Right atrium auricular region (tissue), 2 donors: ENCODE measurements at regions not wholly inside any gene's neighbourhood (a gene's known extent, or its start where the extent isn't known, plus 50 kb on each side); places are given as distances from the start of the nearest gene placed in this dataset.
"Not testable (repeated sequence)": the region's sequence is repeated elsewhere in the genome, so short reads cannot be mapped to it uniquely, and the experiment has no call there.

Source experiments
- DNase-seq: peaks from one replicate; pipeline ENCODE4 v3.0.0-alpha.2; 2019; ENCODE audit warnings: low spot score
- H3K27ac ChIP-seq, 2 donors: fragments of 200-600 bp; sonication (generic); 1 replicate in 1 of 2; 2 replicates in 1 of 2; pipeline ENCODE4 v1.5.1; 2016 to 2019
- H3K27me3 ChIP-seq, 2 donors: fragments of 200-600 bp; sonication (generic); one replicate each; pipeline versions ENCODE4 v1.5.1 to v1.6.0; 2017 to 2019
- H3K36me3 ChIP-seq: fragments of 200-600 bp; sonication (generic); one replicate; pipeline ENCODE4 v1.5.1; 2016
- H3K4me1 ChIP-seq, 2 donors: fragments of 200-600 bp; sonication (generic); one replicate each; pipeline versions ENCODE4 v1.5.1 to v1.6.0; 2017 to 2019
- H3K4me3 ChIP-seq, 2 donors: fragments of 200-600 bp; sonication (generic); 1 replicate in 1 of 2; 2 replicates in 1 of 2; pipeline ENCODE4 v1.5.1; 2017 to 2019; ENCODE audit warnings: mild to moderate bottlenecking in 1 of 2, moderate library complexity in 1 of 2
- H3K9me3 ChIP-seq, 2 donors: fragments of 200-600 bp; sonication (generic); one replicate each; pipeline ENCODE4 v1.5.1; 2019
- CTCF ChIP-seq, 2 donors: fragments of 200-600 bp; sonication (generic); IDR thresholded peaks; one replicate each; pipeline ENCODE4 v1.5.1; 2019; ENCODE audit warnings: antibody characterized with exemption in 2 of 2

- no peak for DNase-seq
Observed at GRCh38 chr1:29621826-29622435, 385.6 kb downstream of the PTPRU start.

GRCh38 chr1:29620631-29621030, 384.3 kb downstream of the PTPRU start:
- Histone ChIP-seq H3K4me3 (no peak overlapping the region), H3K4me1 (no peaks in the 10 kb centered on the region), H3K9me3 (peaks cover 0 to 4% of the 10 kb centered on the region in 2 donors), H3K27ac (no peak overlapping the region), H3K27me3 (no peaks in the 10 kb centered on the region), H3K36me3 (no peaks in the 10 kb centered on the region)
- TF ChIP-seq CTCF (IDR thresholded peaks at IDR 0.05): no peak
- DNase-seq: peak; percentile 18

More at GRCh38 chr1:29621826-29622435, 385.6 kb downstream of the PTPRU start:
- H3K27ac ChIP-seq: no peak overlapping the region
- H3K4me3 ChIP-seq: no peak overlapping the region
- H3K27me3 ChIP-seq: no peaks in the 10 kb centered on the region
- no peak for TF ChIP-seq CTCF (IDR thresholded peaks at IDR 0.05)
- H3K36me3 ChIP-seq: no peaks in the 10 kb centered on the region
- no peaks in the 10 kb centered on the region for H3K9me3 ChIP-seq
- H3K4me1 ChIP-seq: no peaks in the 10 kb centered on the region

- no peak for DNase-seq
- no peak overlapping the region for H3K4me3 ChIP-seq
- no peaks in the 10 kb centered on the region for H3K36me3 ChIP-seq
- H3K9me3 ChIP-seq: peaks cover 0 to 8% of the 10 kb centered on the region in 2 donors
- H3K27me3 ChIP-seq: no peaks in the 10 kb centered on the region
- TF ChIP-seq CTCF (IDR thresholded peaks at IDR 0.05): no peak
- no peak overlapping the region for H3K27ac ChIP-seq
- H3K4me1 ChIP-seq: no peaks in the 10 kb centered on the region
Observed at GRCh38 chr1:29607236-29607635, 370.9 kb downstream of the PTPRU start.

GRCh38 chr1:29604796-29605195, 368.5 kb downstream of the PTPRU start:
- not testable (repeated sequence) for H3K4me3 ChIP-seq, H3K27me3 ChIP-seq, H3K27ac ChIP-seq, H3K4me1 ChIP-seq, H3K36me3 ChIP-seq, H3K9me3 ChIP-seq
- peak; percentile 21 for DNase-seq

GRCh38 chr1:29603622-29604021, 367.3 kb downstream of the PTPRU start:
- DNase-seq: no peak
- H3K4me3 ChIP-seq: no peak overlapping the region
- H3K9me3 ChIP-seq: peaks cover 0 to 8% of the 10 kb centered on the region in 2 donors
- no peak overlapping the region for H3K27ac ChIP-seq
- H3K36me3 ChIP-seq: no peaks in the 10 kb centered on the region
- no peaks in the 10 kb centered on the region for H3K27me3 ChIP-seq
- no peak for TF ChIP-seq CTCF (IDR thresholded peaks at IDR 0.05)
- no peaks in the 10 kb centered on the region for H3K4me1 ChIP-seq

GRCh38 chr1:29602203-29602602, 365.9 kb downstream of the PTPRU start:
- no peak overlapping the region for H3K27ac ChIP-seq
- no peak overlapping the region for H3K4me3 ChIP-seq
- TF ChIP-seq CTCF (IDR thresholded peaks at IDR 0.05): no peak
- H3K36me3 ChIP-seq: no peaks in the 10 kb centered on the region
- H3K9me3 ChIP-seq: peaks cover 0 to 2% of the 10 kb centered on the region in 2 donors
- H3K27me3 ChIP-seq: no peaks in the 10 kb centered on the region
- peak; percentile 36 for DNase-seq
- no peaks in the 10 kb centered on the region for H3K4me1 ChIP-seq
